Neuron (in vitro differentiated cells): ENCODE measurements at regions not wholly inside any gene's neighbourhood (a gene's known extent, or its start where the extent isn't known, plus 50 kb on each side); places are given as distances from the start of the nearest gene placed in this dataset.

ENCODE experiments used
- H2AFZ ChIP-seq: one replicate; pipeline ENCODE4 v1.6.1; 2013; ENCODE audit warnings: low read depth, mild to moderate bottlenecking, inconsistent platforms, low read length, moderate library complexity
- H3K27me3 ChIP-seq: one replicate; pipeline ENCODE4 v1.6.1; 2013; ENCODE audit warnings: low read length; ENCODE audit not compliant: insufficient read depth
- H3K36me3 ChIP-seq: one replicate; pipeline ENCODE4 v1.6.1; 2013; ENCODE audit warnings: low read length; ENCODE audit not compliant: insufficient read depth
- H3K4me1 ChIP-seq: one replicate; pipeline ENCODE4 v1.6.1; 2013; ENCODE audit warnings: low read length; ENCODE audit not compliant: insufficient read depth
- H3K4me3 ChIP-seq: 2 replicates; pipeline ENCODE4 v1.5.1; 2013; ENCODE audit warnings: mild to moderate bottlenecking, low read length, moderate library complexity
- H3K9me3 ChIP-seq: one replicate; pipeline ENCODE4 v1.6.1; 2013; ENCODE audit warnings: low read length

GRCh38 chr14:100988011-100988410, 84.5 kb upstream of the RTL1 start:
- Histone ChIP-seq H3K9me3 (no peaks in the 10 kb centered on the region), H3K27me3 (no peaks in the 10 kb centered on the region), H3K4me3 (no peak overlapping the region), H2AFZ (no peak overlapping the region), H3K36me3 (no peaks in the 10 kb centered on the region), H3K4me1 (no peaks in the 10 kb centered on the region)

GRCh38 chr14:100988411-100988900, 84.9 kb upstream of the RTL1 start:
- Histone ChIP-seq H3K4me1 (no peaks in the 10 kb centered on the region), H3K36me3 (no peaks in the 10 kb centered on the region), H3K4me3 (no peak overlapping the region), H3K9me3 (no peaks in the 10 kb centered on the region), H2AFZ (no peak overlapping the region), H3K27me3 (no peaks in the 10 kb centered on the region)

- Histone ChIP-seq H3K4me3 (no peak overlapping the region), H3K4me1 (no peaks in the 10 kb centered on the region), H3K36me3 (no peaks in the 10 kb centered on the region), H2AFZ (no peak overlapping the region), H3K27me3 (no peaks in the 10 kb centered on the region), H3K9me3 (no peaks in the 10 kb centered on the region)
Observed at GRCh38 chr14:100988956-100989355, 85.4 kb upstream of the RTL1 start.

- Histone ChIP-seq H2AFZ (no peak overlapping the region), H3K27me3 (no peaks in the 10 kb centered on the region), H3K4me3 (no peak overlapping the region), H3K4me1 (no peaks in the 10 kb centered on the region), H3K36me3 (no peaks in the 10 kb centered on the region), H3K9me3 (no peaks in the 10 kb centered on the region)
Observed at GRCh38 chr14:100989924-100990323, 86.4 kb upstream of the RTL1 start.

GRCh38 chr14:100994082-100994481, 90.6 kb upstream of the RTL1 start:
- Histone ChIP-seq H2AFZ (no peak overlapping the region), H3K9me3 (no peaks in the 10 kb centered on the region), H3K27me3 (no peaks in the 10 kb centered on the region), H3K4me3 (no peak overlapping the region), H3K4me1 (no peaks in the 10 kb centered on the region), H3K36me3 (no peaks in the 10 kb centered on the region)

- no peaks in the 10 kb centered on the region for H3K4me1 ChIP-seq
- H3K4me3 ChIP-seq: no peak overlapping the region
- no peaks in the 10 kb centered on the region for H3K27me3 ChIP-seq
- no peaks in the 10 kb centered on the region for H3K36me3 ChIP-seq
- no peak overlapping the region for H2AFZ ChIP-seq
- no peaks in the 10 kb centered on the region for H3K9me3 ChIP-seq
Observed at GRCh38 chr14:100994756-100995330, 91.3 kb upstream of the RTL1 start.

GRCh38 chr14:101000711-101001250, 97.3 kb upstream of the RTL1 start:
- H3K4me3 ChIP-seq: no peak overlapping the region
- H3K9me3 ChIP-seq: peaks cover 4% of the 10 kb centered on the region
- H3K36me3 ChIP-seq: no peaks in the 10 kb centered on the region
- no peaks in the 10 kb centered on the region for H3K4me1 ChIP-seq
- H2AFZ ChIP-seq: no peak overlapping the region
- H3K27me3 ChIP-seq: no peaks in the 10 kb centered on the region

- Histone ChIP-seq H3K27me3 (no peaks in the 10 kb centered on the region), H3K9me3 (peaks cover 4% of the 10 kb centered on the region), H3K36me3 (no peaks in the 10 kb centered on the region), H3K4me1 (no peaks in the 10 kb centered on the region), H3K4me3 (no peak overlapping the region), H2AFZ (no peak overlapping the region)
Observed at GRCh38 chr14:101001311-101002069, 98.0 kb upstream of the RTL1 start.

GRCh38 chr14:101002738-101003137, 99.2 kb upstream of the RTL1 start:
- Histone ChIP-seq H3K27me3 (no peaks in the 10 kb centered on the region), H3K36me3 (no peaks in the 10 kb centered on the region), H3K4me3 (no peak overlapping the region), H3K4me1 (no peaks in the 10 kb centered on the region), H2AFZ (no peak overlapping the region), H3K9me3 (peaks cover 4% of the 10 kb centered on the region)

GRCh38 chr14:101004176-101004575, 100.7 kb upstream of the RTL1 start:
- Histone ChIP-seq H3K4me3 (no peak overlapping the region), H3K36me3 (no peaks in the 10 kb centered on the region), H3K9me3 (peaks cover 4% of the 10 kb centered on the region), H2AFZ (no peak overlapping the region), H3K4me1 (no peaks in the 10 kb centered on the region), H3K27me3 (no peaks in the 10 kb centered on the region)

GRCh38 chr14:101004954-101005353, 101.4 kb upstream of the RTL1 start:
- Histone ChIP-seq H3K4me3 (no peak overlapping the region), H3K27me3 (no peaks in the 10 kb centered on the region), H3K36me3 (no peaks in the 10 kb centered on the region), H3K9me3 (peaks cover 4% of the 10 kb centered on the region), H2AFZ (no peak overlapping the region), H3K4me1 (no peaks in the 10 kb centered on the region)

GRCh38 chr14:101005447-101005846, 101.9 kb upstream of the RTL1 start:
- no peaks in the 10 kb centered on the region for H3K4me1 ChIP-seq
- H3K36me3 ChIP-seq: no peaks in the 10 kb centered on the region
- peaks cover 4% of the 10 kb centered on the region for H3K9me3 ChIP-seq
- no peak overlapping the region for H3K4me3 ChIP-seq
- no peak overlapping the region for H2AFZ ChIP-seq
- no peaks in the 10 kb centered on the region for H3K27me3 ChIP-seq

- Histone ChIP-seq H3K9me3 (peaks cover 4% of the 10 kb centered on the region), H2AFZ (no peak overlapping the region), H3K4me1 (no peaks in the 10 kb centered on the region), H3K27me3 (no peaks in the 10 kb centered on the region), H3K4me3 (no peak overlapping the region), H3K36me3 (no peaks in the 10 kb centered on the region)
Observed at GRCh38 chr14:101006008-101006407, 102.5 kb upstream of the RTL1 start.
